ENCODE measurements at regions not wholly inside any gene's neighbourhood (a gene's known extent, or its start where the extent isn't known, plus 50 kb on each side); places are given as distances from the start of the nearest gene placed in this dataset.

DNA sequence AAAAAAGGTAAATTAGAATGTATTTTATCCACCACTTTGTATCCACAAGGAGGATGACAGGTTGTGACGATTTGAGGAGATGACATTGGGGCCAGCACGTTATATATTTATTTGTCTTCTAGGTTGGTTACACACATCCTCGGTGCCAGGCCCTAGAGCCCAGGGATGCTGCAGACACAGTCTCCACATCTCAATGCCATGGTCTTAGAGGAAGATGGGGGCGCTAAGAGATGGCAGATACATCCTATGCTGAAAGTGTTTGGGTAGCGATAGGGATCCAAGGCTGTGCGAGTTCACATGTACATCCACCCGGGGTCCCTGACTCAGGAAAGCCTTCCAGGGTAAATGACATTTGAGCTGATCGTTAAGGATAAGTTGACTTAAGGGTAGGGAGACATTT is 193.1 kb upstream of the GSC start:
- H3K4me3 ChIP-seq (ENCODE audit: low read depth, low read length), result no peak overlapping the region
- DNase-seq (ENCODE audit: low read depth), result no peak

DNA sequence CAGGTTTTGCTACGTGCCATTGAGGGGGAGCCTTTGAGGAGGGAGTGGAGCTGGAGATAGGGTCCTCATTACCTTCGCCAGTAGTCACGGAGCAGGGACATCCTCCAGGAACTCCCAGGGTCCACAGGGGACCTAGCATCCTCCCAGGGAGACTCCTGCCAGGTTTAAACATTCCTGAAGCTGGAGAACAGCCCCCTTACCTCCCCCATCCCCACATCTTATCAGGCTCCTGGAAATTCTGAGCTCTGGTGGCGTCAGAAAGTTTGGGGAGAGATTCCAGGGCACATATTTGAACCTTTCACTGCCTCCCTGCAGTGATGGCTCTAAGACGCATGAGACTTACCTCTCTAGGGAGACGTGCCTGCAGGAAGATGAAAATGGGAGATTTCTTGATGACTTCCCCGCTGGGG is 192.3 kb upstream of the GSC start:
- no peak for DNase-seq (ENCODE audit: low read depth)
- H3K4me3 ChIP-seq (ENCODE audit: low read depth, low read length), result no peak overlapping the region

DNA sequence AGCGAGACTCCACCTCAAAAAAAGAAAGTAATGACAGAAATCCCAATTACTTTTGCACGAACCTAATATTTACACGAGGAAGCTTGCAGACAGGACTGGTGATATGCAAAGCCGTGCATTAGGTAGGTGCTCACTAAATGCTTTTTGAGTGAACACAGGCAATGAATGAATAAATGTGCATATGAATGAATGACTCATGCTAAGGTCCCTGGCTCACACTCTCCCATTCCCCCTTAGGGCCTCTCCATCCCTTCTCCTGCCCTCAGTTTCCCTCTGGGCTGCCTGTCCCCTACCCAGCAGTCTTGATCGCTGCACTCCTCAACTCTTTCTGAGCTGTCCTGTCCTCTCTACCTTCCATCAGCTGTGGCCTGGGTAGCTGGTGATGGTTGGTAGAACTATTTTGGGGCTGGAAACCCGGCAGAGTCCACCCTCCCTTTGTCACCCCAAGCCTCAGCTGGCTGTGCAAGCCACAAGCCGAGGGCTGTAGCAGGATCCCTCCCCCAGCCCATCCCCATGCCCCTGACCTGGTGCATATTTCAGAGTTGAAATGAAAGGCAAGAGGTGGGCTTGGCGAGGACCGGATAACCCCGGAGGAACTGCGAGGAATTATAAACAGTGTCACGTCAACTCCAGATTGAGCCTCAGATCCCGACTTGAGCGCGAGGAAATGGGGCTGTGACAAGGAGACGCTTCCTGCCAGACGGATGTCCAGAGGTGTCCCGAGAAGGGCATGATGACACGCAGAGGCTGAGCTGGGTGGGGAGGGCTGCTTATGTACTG is 191.7 kb upstream of the GSC start:
- H3K4me3 ChIP-seq (ENCODE audit: low read depth, low read length), result no peak overlapping the region
- DNase-seq (ENCODE audit: low read depth), result no peak

DNA sequence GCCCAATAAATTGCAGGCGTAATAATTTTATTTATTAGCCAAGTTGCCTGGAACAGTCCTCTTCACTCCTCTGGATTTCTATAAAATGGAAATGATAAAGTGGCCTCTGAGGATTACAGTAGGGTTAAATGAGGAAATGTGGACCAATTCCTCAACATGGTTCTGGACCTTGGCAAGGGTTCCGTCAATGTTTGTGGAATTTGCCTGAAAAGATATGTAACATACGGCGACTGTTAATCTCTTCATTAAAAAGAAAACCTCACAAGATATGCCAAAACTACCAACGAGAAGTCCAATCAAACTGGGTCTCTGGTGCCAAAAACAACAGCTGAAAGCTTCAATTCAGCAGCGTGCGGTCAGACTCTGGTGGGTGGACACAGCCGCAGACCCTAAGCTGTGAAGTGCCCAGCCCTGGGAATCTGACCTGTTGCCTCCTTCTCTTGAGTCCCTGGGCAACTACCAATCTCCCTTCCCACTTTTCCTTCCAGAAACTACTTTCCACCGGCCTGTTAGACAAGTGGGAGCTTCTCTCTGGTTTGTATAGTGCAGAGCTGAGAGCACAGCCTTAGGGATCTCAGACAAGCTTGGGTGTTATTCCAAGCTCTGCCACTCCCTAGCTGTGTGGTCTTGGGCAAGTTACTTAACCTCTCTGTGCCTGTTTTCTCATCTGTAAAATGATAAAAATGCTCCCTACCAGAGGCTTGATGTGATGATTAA is 190.5 kb upstream of the GSC start:
- DNase-seq (ENCODE audit: low read depth), result no peak
- no peak overlapping the region for H3K4me3 ChIP-seq (ENCODE audit: low read depth, low read length)

DNA sequence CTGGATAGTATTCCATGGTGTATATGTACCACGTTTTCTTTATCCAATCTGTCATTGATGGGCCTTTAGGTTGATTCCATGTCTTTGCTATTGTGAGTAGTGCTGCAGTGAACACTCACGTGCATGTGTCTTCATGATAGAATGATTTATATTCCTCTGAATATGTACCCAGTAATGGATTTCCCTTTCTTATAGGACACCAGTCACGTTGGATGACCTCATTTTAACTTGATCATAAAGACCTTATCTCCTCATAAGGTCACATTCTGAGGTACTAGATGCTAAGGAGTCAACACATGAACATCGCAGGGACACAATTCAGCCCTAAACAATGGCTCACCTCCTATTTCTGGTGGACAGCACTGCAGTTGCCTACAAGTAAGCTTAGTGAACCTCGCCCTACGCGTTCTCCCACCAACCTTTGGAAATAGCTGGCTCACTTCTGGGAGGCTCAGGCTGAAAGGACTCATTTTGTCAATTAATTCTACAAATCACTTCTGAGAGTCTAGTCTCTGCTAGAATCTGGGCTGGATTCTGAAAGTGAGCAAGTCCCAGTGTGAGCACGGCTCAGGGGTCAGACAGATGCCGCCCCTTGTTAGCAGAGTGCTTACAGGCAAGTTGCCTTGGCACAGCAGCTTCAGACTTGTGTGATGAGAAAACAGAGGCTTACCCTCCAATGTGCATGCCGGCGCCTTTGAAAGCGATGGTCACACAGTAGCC is 183.8 kb upstream of the GSC start:
- H3K4me3 ChIP-seq (ENCODE audit: low read depth, low read length), result no peak overlapping the region
- no peak for DNase-seq (ENCODE audit: low read depth)

DNA sequence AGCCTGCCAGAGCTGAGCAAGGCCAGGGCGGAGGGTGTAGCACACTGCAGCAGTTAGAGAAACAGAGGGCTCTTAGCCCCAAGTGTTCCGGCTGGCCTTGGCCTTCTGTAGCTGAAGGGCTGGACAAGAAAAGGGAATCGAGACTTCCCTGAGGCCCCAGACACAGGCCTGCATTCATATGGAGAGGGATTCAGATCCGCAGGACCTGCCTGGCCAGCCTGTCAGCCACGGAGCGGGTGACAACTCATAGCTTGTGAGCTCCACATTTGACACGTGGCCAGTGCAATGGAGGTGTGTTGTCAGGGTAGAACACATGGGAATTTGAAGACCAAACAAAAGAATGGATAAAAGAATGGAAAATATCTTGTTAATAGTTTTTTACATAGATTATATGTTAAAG is 182.2 kb upstream of the GSC start:
- no peak for DNase-seq (ENCODE audit: low read depth)
- no peak overlapping the region for H3K4me3 ChIP-seq (ENCODE audit: low read depth, low read length)

DNA sequence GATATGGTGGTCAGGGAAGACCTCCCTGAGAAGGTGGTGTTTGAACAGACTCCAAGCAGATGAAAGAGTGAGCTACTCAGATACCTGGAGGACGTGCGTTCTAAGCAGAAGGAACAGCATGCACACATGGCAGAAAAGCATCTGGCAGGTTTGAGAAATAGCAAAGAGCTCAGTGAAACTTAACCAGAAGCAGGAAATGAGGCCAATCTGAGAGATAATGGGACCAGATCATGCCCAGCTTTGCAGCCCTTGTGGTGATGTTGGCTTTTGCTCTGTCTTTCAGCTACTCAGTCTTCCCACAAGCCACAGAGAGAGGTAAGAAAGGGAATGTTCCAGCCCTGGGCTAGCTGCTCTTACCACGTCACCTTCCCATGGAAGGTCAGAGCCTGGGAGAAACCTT is 176.3 kb upstream of the GSC start:
- no peak for DNase-seq (ENCODE audit: low read depth)
- H3K4me3 ChIP-seq (ENCODE audit: low read depth, low read length), result no peak overlapping the region

DNA sequence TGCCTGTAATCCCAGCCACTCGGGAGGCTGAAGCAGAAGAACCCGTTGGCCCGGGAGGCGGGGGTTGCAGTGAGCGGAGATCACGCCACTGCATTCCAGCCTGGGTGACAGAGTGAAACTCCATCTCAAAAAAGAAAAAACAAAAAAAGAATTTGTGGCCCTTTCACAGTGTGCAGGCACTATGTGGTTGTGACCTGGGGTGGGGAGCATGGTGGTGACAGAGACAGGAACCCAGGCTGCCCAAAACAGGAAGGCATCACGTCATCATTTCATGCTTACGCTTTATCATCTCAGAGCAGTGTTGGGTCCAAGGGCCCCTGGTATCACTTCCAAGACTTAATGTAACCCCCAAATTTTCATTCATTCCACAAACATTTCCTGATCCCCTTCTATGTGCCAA is 175.7 kb upstream of the GSC start:
- no peak overlapping the region for H3K4me3 ChIP-seq (ENCODE audit: low read depth, low read length)
- no peak for DNase-seq (ENCODE audit: low read depth)

DNA sequence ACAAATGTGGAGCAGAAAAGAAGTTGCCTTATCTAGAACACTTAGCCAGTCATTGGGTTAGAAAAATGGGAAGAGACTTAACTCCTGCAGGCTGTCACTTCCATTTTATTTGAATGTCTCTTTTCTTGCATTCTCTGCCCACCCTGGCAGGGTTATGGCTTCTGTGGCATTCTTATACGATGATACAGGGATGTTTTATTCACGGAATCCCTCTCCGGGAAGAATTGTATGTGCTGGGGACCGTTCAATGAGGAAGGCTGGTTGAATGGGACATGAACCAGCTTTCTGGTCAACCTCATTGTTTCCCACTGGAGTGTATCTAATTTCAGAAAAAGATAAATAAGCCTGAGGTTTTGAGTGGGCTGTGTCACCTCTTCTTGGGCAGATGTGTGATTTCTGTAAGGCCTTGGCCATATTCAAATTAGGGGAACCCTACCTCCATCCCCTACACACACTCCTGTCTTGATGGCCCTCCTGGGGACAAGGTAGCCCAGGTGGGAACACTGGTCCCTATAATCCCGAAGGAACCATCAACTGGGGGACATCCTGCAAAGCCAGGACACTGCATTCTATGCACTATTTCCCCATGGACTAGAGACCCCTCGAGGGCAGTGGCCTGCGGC is 174.8 kb upstream of the GSC start:
- no peak overlapping the region for H3K4me3 ChIP-seq (ENCODE audit: low read depth, low read length)

DNA sequence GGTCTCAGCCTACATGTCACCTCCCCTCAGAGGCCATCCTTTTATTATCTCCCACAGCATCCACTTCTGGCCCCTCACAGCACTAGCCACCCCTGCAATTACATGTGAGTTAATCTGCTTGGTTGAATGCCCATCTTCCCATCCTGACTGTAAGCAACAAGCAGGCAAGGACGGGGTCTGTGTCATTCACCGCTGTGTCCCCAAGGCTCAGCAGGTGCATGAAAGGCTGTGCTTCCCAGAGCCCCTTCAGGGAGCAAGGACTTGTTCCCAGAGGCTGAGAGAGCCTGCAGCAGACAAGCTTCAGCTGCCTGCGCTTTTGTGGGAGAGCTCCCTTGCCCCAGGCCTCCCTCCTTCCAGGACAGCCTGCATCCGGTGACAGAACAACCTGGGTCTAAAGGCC is 172.7 kb upstream of the GSC start:
- no peak overlapping the region for H3K4me3 ChIP-seq (ENCODE audit: low read depth, low read length)
- no peak for DNase-seq (ENCODE audit: low read depth)

More for the DNA sequence above, 174.8 kb upstream of the GSC start:
- DNase-seq (ENCODE audit: low read depth), result no peak

DNA sequence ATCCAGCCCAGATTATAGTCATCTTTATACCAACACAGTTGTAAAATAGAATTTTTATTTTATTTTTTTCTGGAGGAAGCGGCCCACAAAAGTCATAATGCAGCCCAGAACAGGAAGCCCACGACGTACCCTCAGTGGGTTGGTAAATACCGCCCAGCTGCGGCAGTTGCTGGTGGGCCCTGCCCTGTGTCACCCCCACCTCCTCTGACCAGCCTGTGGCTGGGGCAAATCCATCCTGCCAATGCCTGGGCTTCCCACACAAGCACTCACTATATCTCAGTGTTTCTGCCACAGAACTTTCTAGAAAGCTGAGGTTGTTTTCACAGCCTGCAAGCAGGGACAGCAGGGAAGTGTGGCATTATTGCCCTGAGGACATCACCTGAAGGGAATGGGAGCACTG is 171.4 kb upstream of the GSC start:
- no peak overlapping the region for H3K4me3 ChIP-seq (ENCODE audit: low read depth, low read length)
- DNase-seq (ENCODE audit: low read depth), result no peak

DNA sequence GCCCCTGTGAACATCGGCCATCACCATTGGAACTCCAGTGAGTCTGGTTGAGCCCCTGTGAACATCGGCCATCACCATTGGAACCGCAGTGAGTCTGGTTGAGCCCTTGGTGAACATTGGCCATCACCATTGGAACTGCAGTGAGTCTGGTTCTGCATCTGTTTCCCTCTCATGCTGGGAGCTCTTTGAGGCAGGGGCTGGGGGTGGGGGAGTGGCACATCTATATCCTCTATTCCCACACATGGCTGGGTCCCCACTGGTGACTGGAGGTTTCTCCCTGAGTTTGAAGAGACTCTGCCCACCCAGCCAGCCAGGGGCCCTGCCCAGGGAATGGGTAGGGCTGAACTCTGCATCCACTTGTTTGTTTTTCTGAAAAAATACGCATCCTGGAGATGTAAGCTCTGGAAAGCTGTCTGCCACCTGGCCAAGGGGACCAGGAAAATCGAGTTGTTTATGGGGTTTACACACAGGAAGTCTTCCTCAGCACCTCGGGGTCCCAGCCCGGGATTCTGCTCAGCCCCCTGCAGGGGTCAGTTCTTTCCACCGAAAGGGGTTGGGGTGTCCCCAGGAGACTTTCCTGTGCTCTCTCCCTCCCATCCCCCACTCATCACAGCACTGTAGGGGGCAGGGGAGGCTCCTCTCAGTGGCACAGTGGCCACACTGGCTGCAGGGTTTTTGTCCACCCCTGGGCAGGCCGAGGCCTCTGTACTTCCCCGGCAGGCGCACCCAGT is 170.5 kb upstream of the GSC start:
- no peak overlapping the region for H3K4me3 ChIP-seq (ENCODE audit: low read depth, low read length)
- no peak for DNase-seq (ENCODE audit: low read depth)

DNA sequence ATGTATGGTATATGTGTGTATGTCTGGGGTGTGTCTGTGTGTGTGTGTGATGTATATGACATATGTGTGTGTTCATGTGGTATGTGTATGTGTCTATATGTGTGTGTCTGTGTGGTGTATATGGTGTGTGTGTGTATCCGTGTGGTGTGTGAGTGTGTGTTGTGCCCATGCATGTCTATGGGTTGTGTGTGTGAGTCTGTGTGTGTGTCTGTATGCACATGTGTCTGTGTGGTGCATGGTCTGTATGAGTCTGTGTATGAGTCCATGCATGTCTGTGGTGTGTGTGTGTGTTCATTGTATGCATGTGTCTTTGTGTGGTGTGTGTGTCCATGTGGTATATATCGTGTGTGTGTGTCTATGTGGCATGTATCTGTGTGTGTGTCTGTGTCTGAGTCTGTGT is 168.1 kb upstream of the GSC start:
- no peak overlapping the region for H3K4me3 ChIP-seq (ENCODE audit: low read depth, low read length)
- no peak for DNase-seq (ENCODE audit: low read depth)

DNA sequence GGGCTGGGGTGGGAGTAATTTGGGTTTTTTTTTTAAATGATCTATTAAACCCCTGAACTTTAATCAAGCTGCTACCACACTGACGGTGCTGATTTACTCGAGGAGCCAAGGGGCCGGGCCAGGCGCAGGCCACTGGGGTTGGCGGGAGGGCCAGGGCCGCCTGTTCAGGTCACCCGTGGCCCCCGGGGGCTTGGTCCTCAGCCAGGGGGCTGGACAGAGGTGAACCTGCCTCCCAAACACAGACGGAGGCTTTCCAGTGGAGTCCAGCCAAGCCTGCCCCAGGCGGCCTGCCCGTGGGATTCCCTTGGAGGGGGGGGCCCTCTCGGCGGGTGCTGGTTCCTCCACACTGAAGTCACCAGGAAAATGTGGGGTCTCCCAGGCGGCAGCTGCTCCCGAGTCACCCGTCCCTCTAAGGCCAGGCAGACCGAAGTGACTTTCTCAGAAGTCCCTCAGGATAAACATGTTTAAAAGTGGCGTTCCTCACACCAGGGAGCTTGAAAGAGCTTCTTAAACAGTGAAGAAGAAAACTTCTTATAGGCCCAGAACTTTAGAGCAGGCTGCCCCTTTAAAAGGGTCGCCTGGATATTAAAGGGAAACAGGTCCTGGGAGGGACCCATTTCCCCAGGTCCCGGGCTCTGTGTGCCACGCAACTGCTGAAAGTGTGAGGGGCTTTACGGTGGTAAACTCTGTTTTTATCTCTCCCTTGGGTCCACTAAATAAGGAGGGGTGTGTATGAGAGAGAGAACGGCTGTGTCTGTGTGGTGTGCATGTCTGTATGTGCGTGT is 167.2 kb upstream of the GSC start:
- no peak overlapping the region for H3K4me3 ChIP-seq (ENCODE audit: low read depth, low read length)
- no peak for DNase-seq (ENCODE audit: low read depth)

DNA sequence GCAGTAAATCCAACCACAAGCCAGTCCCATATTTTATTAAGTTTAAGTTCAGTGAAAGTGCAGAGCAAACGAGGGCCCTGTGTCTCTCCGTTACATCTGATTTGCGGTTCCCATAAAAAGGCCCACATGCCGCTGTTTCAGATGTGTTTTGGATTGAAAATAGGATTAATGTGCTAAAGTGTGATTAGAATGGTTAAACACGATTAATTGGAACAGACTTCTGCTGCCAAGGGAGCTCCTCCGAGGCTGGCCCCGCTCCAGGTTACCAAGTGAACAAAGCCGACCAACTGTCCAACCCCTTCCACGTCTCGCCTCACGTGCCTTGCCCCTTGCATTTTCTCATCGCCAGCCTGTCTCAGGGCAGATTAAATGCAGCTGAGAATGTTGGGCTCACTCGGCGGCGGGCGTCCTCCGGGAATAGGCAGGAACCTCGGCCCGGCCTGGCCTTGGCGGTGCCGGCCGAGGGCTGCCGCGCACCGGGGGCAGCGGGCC is 166.5 kb upstream of the GSC start:
- H3K4me3 ChIP-seq (ENCODE audit: low read depth, low read length), result no peak overlapping the region

DNA sequence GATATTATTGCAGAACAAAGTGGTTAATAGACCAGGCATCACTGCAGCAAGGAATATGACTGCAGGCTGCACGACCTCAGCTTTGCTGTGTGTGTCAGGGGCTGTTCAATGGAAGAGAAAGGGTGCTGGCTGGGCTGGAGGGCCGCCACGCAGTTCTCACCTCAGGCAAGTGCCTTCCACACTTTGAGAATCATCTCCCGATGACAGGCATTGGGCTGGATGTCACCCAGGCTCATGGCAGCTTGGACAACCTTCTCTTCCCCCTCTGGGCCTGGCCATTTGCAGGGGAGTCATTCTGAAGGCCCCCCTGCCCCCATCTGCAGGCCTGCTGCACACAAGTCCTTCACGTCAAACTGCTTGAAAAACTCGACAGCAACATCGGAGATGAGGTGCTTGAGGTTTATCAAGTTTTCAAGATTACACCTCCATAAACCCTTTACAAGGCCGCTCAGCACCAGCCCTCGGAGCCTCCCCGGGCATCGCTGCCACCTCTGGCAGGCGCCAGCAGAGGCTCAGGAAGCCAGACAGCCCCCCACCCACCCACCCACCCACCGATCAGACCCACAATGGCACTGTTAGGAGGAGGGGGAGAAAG is 165.9 kb upstream of the GSC start:
- no peak for DNase-seq (ENCODE audit: low read depth)
- H3K4me3 ChIP-seq (ENCODE audit: low read depth, low read length), result no peak overlapping the region

More for the DNA sequence above, 166.5 kb upstream of the GSC start:
- no peak for DNase-seq (ENCODE audit: low read depth)

DNA sequence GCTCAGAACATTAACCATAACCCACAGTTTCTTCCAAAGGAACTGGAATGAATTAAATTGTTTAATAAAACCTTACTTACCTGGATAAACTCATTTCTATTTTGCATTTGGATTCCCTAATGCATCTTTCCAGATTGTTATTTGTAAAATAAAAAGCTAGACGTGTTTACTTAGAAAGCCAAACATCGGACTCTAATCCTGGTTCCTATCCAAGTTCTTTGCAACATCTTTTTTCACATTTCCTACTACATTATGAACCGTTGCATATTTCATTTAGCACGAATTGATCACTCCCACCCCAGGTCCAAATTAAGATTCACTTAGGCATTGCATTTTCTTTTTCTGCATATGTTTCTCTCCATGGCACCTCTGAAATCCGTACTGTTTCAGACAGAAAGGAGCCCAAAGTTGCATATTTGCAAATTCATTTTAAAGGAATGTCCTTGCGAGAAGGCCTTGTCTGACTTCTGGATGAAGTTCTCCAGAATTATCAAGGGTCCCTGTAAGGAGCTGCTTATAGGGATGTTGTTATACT is 164.4 kb upstream of the GSC start:
- DNase-seq (ENCODE audit: low read depth), result no peak

DNA sequence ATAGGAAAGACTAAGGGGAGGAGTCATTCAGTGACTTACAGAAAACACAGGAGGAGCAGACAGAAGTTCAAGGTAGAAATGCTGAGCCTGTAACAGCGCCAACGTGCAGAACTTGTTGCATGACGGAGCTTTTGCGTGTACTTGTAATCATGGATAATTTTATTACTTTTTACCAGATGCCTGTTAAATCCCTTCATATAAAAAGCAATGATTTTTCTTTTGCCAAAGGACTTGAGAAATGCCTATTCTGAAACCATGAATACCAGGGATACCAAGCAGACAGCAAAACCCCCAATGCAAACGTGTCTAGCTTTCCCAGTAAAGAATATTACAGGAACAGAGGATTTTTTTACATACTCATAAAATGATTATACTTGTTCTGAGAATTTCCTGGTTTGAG is 163.6 kb upstream of the GSC start:
- no peak for DNase-seq (ENCODE audit: low read depth)

More for the DNA sequence above, 164.4 kb upstream of the GSC start:
- H3K4me3 ChIP-seq (ENCODE audit: low read depth, low read length), result no peak overlapping the region

More for the DNA sequence above, 163.6 kb upstream of the GSC start:
- no peak overlapping the region for H3K4me3 ChIP-seq (ENCODE audit: low read depth, low read length)
